Caco-2 (cell line): ENCODE measurements at regions not wholly inside any gene's neighbourhood (a gene's known extent, or its start where the extent isn't known, plus 50 kb on each side); places are given as distances from the start of the nearest gene placed in this dataset.

ENCODE experiments used
- BruUV-seq: library from RNA; stranded (reverse); fragments of 400-500 nt; replicated peaks from 2 replicates; lab custom pipeline; 2021; lab: Mats Ljungman, UMichigan
- CTCF ChIA-PET: fragments of 300-600 bp; sonication (Branson Sonifier 250); formaldehyde crosslinking; loops from one replicate; lab custom pipeline; 2022; ENCODE audit warnings: antibody characterized with exemption; lab: Charles Lee
- POLR2A ChIA-PET: fragments of 300-600 bp; sonication (Branson Sonifier 250); formaldehyde crosslinking; loops from one replicate; lab custom pipeline; 2022; ENCODE audit warnings: antibody characterized with exemption; lab: Charles Lee
- DNase-seq, 2 experiments: peaks; one replicate each; pipeline versions ENCODE4 v3.0.0 to v3.0.0-alpha.2; 2020 to 2022
- H3K27me3 ChIP-seq: replicated peaks from 2 replicates; pipeline ENCODE4 v1.6.0; 2011; ENCODE audit warnings: low read length; ENCODE audit not compliant: control insufficient read depth, insufficient read depth
- H3K36me3 ChIP-seq: 2 replicates; pipeline ENCODE4 v1.5.1; 2011; ENCODE audit warnings: low read length; ENCODE audit not compliant: control insufficient read depth, insufficient read depth
- H3K4me1 ChIP-seq: fragments of 250-450 bp; sonication (Bioruptor Pico); 2 replicates; pipeline ENCODE4 v1.5.1; 2020; ENCODE audit warnings: mild to moderate bottlenecking
- H3K4me3 ChIP-seq: 2 replicates; pipeline ENCODE4 v1.5.1; 2011; ENCODE audit warnings: low read depth, mild to moderate bottlenecking, control low read depth, low read length
- H3K9me3 ChIP-seq: fragments of 250-450 bp; sonication (Bioruptor Pico); 2 replicates; pipeline ENCODE4 v1.5.1; 2020; ENCODE audit warnings: mild to moderate bottlenecking, moderate library complexity
- H3K27ac Mint-ChIP-seq: one replicate; pipeline ENCODE4 v1.8.0; 2022; ENCODE audit warnings: mixed read lengths; ENCODE audit not compliant: unreplicated experiment
- H3K27me3 Mint-ChIP-seq: one replicate; pipeline ENCODE4 v1.8.0; 2022; ENCODE audit warnings: mixed read lengths; ENCODE audit not compliant: insufficient read depth, unreplicated experiment
- H3K36me3 Mint-ChIP-seq: one replicate; pipeline ENCODE4 v1.8.0; 2022; ENCODE audit warnings: mild to moderate bottlenecking, mixed read lengths; ENCODE audit not compliant: insufficient read depth, unreplicated experiment
- H3K4me1 Mint-ChIP-seq: one replicate; pipeline ENCODE4 v1.8.0; 2022; ENCODE audit warnings: low read depth, mixed read lengths; ENCODE audit not compliant: unreplicated experiment
- H3K4me3 Mint-ChIP-seq: one replicate; pipeline ENCODE4 v1.8.0; 2022; ENCODE audit warnings: mild to moderate bottlenecking, moderate library complexity, mixed read lengths; ENCODE audit not compliant: unreplicated experiment
- H3K9me3 Mint-ChIP-seq: one replicate; pipeline ENCODE4 v1.8.0; 2022; ENCODE audit warnings: mixed read lengths; ENCODE audit not compliant: unreplicated experiment
- intact Hi-C: fragments of 100-400 bp; cut with micrococcal nuclease; formaldehyde crosslinking; loops from one replicate; pipeline ENCODE4 v1.10.0; 2022; ENCODE audit not compliant: unreplicated experiment
- TF ChIP-seq, protein P1 (sequence below), 2 experiments: fragments of 200-600 bp in 1 of 2; IDR thresholded peaks; 1 replicate in 1 of 2; 2 replicates in 1 of 2; pipeline versions ENCODE4 v1.5.1 to v1.8.0; 2011 to 2022; ENCODE audit warnings: antibody characterized with exemption in 1 of 2, control low read depth in 1 of 2, inconsistent platforms in 1 of 2, low read depth in 1 of 2, low read length in 1 of 2, mild to moderate bottlenecking in 1 of 2, moderate library complexity in 1 of 2; ENCODE audit not compliant: insufficient read depth in 1 of 2, severe bottlenecking in 1 of 2, unreplicated experiment in 1 of 2

- no TSS peak for BruUV-seq
- Mint-ChIP-seq H3K27me3 (no peaks in the 10 kb centered on the region), H3K36me3 (no peaks in the 10 kb centered on the region), H3K27ac (no peak overlapping the region), H3K4me1 (no peaks in the 10 kb centered on the region), H3K9me3 (no peaks in the 10 kb centered on the region), H3K4me3 (no peak overlapping the region)
- TF ChIP-seq, protein P1, sequence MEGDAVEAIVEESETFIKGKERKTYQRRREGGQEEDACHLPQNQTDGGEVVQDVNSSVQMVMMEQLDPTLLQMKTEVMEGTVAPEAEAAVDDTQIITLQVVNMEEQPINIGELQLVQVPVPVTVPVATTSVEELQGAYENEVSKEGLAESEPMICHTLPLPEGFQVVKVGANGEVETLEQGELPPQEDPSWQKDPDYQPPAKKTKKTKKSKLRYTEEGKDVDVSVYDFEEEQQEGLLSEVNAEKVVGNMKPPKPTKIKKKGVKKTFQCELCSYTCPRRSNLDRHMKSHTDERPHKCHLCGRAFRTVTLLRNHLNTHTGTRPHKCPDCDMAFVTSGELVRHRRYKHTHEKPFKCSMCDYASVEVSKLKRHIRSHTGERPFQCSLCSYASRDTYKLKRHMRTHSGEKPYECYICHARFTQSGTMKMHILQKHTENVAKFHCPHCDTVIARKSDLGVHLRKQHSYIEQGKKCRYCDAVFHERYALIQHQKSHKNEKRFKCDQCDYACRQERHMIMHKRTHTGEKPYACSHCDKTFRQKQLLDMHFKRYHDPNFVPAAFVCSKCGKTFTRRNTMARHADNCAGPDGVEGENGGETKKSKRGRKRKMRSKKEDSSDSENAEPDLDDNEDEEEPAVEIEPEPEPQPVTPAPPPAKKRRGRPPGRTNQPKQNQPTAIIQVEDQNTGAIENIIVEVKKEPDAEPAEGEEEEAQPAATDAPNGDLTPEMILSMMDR (IDR thresholded peaks at IDR 0.05; ENCODE audit: insufficient read depth in 1 of 2, low read depth in 1 of 2, low read length in 1 of 2, severe bottlenecking in 1 of 2, unreplicated experiment in 1 of 2) = no peak
- DNase-seq = no peak
- no peaks in the 10 kb centered on the region for H3K36me3 ChIP-seq
- H3K9me3 ChIP-seq = no peaks in the 10 kb centered on the region
- H3K27me3 ChIP-seq = no peaks in the 10 kb centered on the region
- no peak overlapping the region for H3K4me3 ChIP-seq
- ChIA-PET POLR2A (no interaction called here), CTCF (no interaction called here)
- intact Hi-C loops = no loop called here
- H3K4me1 ChIP-seq = no peaks in the 10 kb centered on the region
Measured at GRCh38 chr7:145289384-145289783, 453.5 kb upstream of the TPK1 start.

DNA sequence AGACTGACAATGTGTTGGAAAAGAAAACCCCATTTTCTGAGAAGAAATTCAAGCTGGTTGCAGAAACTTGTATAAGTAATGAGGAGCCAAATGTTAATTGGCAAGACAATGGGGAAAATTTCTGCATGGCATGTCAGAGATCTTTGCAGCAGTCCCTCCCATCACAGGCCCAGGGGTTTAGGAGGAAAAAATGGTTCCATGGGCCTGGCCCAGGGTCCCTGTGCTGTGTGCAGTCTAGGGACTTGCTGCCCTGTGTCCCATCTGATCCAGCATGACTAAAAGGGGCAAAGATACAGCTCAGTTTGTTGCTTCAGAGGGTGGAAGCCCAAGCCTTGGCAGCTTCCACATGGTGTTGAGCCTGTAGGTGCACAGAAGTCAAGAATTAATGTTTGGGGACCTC is 440.3 kb upstream of the TPK1 start:
- H3K27me3 Mint-ChIP-seq = no peaks in the 10 kb centered on the region
- CTCF ChIA-PET = no interaction called here
- H3K9me3 ChIP-seq = peaks cover 4% of the 10 kb centered on the region; the same call in 1 of the 2 replicates
- H3K4me3 ChIP-seq = no peak overlapping the region
- H3K27ac Mint-ChIP-seq = no peak overlapping the region
- H3K4me1 ChIP-seq = no peaks in the 10 kb centered on the region
- no peak for DNase-seq
- TF ChIP-seq, protein P1 (IDR thresholded peaks at IDR 0.05; ENCODE audit: insufficient read depth in 1 of 2, low read depth in 1 of 2, low read length in 1 of 2, severe bottlenecking in 1 of 2, unreplicated experiment in 1 of 2) = no peak
- POLR2A ChIA-PET = no interaction called here
- peaks cover 59% of the 10 kb centered on the region for H3K9me3 Mint-ChIP-seq
- no peaks in the 10 kb centered on the region for H3K36me3 Mint-ChIP-seq
- H3K27me3 ChIP-seq = no peaks in the 10 kb centered on the region
- intact Hi-C loops = no loop called here
- H3K4me3 Mint-ChIP-seq = no peak overlapping the region
- BruUV-seq = no TSS peak
- H3K36me3 ChIP-seq = no peaks in the 10 kb centered on the region
- no peaks in the 10 kb centered on the region for H3K4me1 Mint-ChIP-seq

GRCh38 chr7:145269418-145270161 is 433.7 kb upstream of the TPK1 start:
- no peaks in the 10 kb centered on the region for H3K36me3 Mint-ChIP-seq
- CTCF ChIA-PET = no interaction called here
- Histone ChIP-seq H3K4me3 (no peak overlapping the region), H3K36me3 (no peaks in the 10 kb centered on the region), H3K9me3 (0 out of 2 replicates have a peak, but pooled peaks cover 4% of the 10 kb centered on the region), H3K4me1 (no peaks in the 10 kb centered on the region), H3K27me3 (no peaks in the 10 kb centered on the region)
- TF ChIP-seq, protein P1 (IDR thresholded peaks at IDR 0.05; ENCODE audit: insufficient read depth in 1 of 2, low read depth in 1 of 2, low read length in 1 of 2, severe bottlenecking in 1 of 2, unreplicated experiment in 1 of 2) = no peak
- intact Hi-C loops = no loop called here
- H3K9me3 Mint-ChIP-seq = peaks cover 32% of the 10 kb centered on the region
- peaks cover 3% of the 10 kb centered on the region for H3K27me3 Mint-ChIP-seq
- no TSS peak for BruUV-seq
- H3K27ac Mint-ChIP-seq = no peak overlapping the region
- H3K4me3 Mint-ChIP-seq = no peak overlapping the region
- no peak for DNase-seq
- POLR2A ChIA-PET = no interaction called here
- H3K4me1 Mint-ChIP-seq = no peaks in the 10 kb centered on the region
